GM21786 (cell line): ENCODE measurements at regions not wholly inside any gene's neighbourhood (a gene's known extent, or its start where the extent isn't known, plus 50 kb on each side); places are given as distances from the start of the nearest gene placed in this dataset.

Experiments
- ATAC-seq: cut with Tn5 transposase; IDR thresholded peaks from one replicate; pipeline ENCODE4 v1.9.1; 2021; ENCODE audit not compliant: unreplicated experiment

GRCh38 chr2:5036256-5036655 is 655.9 kb upstream of the SOX11 start:
- no peak for ATAC-seq

- no peak for ATAC-seq
Measured at GRCh38 chr2:5039241-5039975, 652.8 kb upstream of the SOX11 start.

- no peak for ATAC-seq
Measured at GRCh38 chr2:5040571-5040970, 651.6 kb upstream of the SOX11 start.

GRCh38 chr2:5041501-5041900 is 650.7 kb upstream of the SOX11 start:
- no peak for ATAC-seq

- no peak for ATAC-seq
Measured at GRCh38 chr2:5042666-5043440, 649.3 kb upstream of the SOX11 start.

- ATAC-seq: no peak
Measured at GRCh38 chr2:5051300-5051699, 640.9 kb upstream of the SOX11 start.

- no peak for ATAC-seq
Measured at GRCh38 chr2:5052905-5053304, 639.3 kb upstream of the SOX11 start.

GRCh38 chr2:5057891-5058351 is 634.3 kb upstream of the SOX11 start:
- no peak for ATAC-seq

GRCh38 chr2:5060956-5061355 is 631.2 kb upstream of the SOX11 start:
- no peak for ATAC-seq

GRCh38 chr2:5064687-5065086 is 627.5 kb upstream of the SOX11 start:
- no peak for ATAC-seq

- no peak for ATAC-seq
Measured at GRCh38 chr2:5067816-5068215, 624.4 kb upstream of the SOX11 start.

GRCh38 chr2:5070257-5070656 is 621.9 kb upstream of the SOX11 start:
- no peak for ATAC-seq

GRCh38 chr2:5074733-5075132 is 617.5 kb upstream of the SOX11 start:
- no peak for ATAC-seq

GRCh38 chr2:5076599-5076998 is 615.6 kb upstream of the SOX11 start:
- no peak for ATAC-seq

GRCh38 chr2:5077479-5078089 is 614.6 kb upstream of the SOX11 start:
- ATAC-seq: no peak

- no peak for ATAC-seq
Measured at GRCh38 chr2:5083402-5083801, 608.8 kb upstream of the SOX11 start.

- no peak for ATAC-seq
Measured at GRCh38 chr2:5089409-5089808, 602.8 kb upstream of the SOX11 start.

GRCh38 chr2:5093056-5093455 is 599.1 kb upstream of the SOX11 start:
- no peak for ATAC-seq

GRCh38 chr2:5093518-5093917 is 598.7 kb upstream of the SOX11 start:
- ATAC-seq: no peak

GRCh38 chr2:5094192-5094591 is 598.0 kb upstream of the SOX11 start:
- no peak for ATAC-seq

GRCh38 chr2:5098286-5098685 is 593.9 kb upstream of the SOX11 start:
- no peak for ATAC-seq

- no peak for ATAC-seq
Measured at GRCh38 chr2:5102823-5103222, 589.4 kb upstream of the SOX11 start.
